Adrenal gland (tissue), 9 donors: ENCODE measurements at regions not wholly inside any gene's neighbourhood (a gene's known extent, or its start where the extent isn't known, plus 50 kb on each side); places are given as distances from the start of the nearest gene placed in this dataset.

ENCODE experiments used
- DNase-seq, 7 donors: peaks; one replicate each; pipeline ENCODE4 v3.0.0-alpha.2; 2019 to 2020
- H3K27ac ChIP-seq, 5 donors: fragments of 200-600 bp; sonication (generic) in 4 of 5; 1 replicate in 3 of 5; 2 replicates in 2 of 5; pipeline versions ENCODE4 v1.5.1 to v1.8.0; 2016 to 2020; ENCODE audit warnings: mild to moderate bottlenecking in 1 of 5
- H3K27me3 ChIP-seq: fragments of 200-600 bp; 2 replicates; pipeline ENCODE4 v1.8.0; 2021
- H3K36me3 ChIP-seq, 2 donors: fragments of 200-600 bp; replicated peaks in 1 of 2; 1 replicate in 1 of 2; 2 replicates in 1 of 2; pipeline versions ENCODE4 v1.5.1 to v1.8.0; 2018 to 2022
- H3K4me1 ChIP-seq, 2 donors: fragments of 200-600 bp; replicated peaks in 1 of 2; 1 replicate in 1 of 2; 2 replicates in 1 of 2; pipeline versions ENCODE4 v1.5.1 to v1.8.0; 2018 to 2021
- H3K4me3 ChIP-seq, 4 donors: fragments of 200-600 bp; sonication (generic) in 3 of 4; one replicate each; pipeline ENCODE4 v1.5.1; 2016 to 2018
- H3K9me3 ChIP-seq, 3 donors: fragments of 200-600 bp; sonication (generic) in 1 of 3; replicated peaks in 1 of 3; 1 replicate in 2 of 3; 2 replicates in 1 of 3; pipeline versions ENCODE4 v1.5.1 to v1.8.0; 2016 to 2021
- CTCF ChIP-seq, 6 experiments: fragments of 450-650 bp in 4 of 6; fragments of 200-600 bp in 2 of 6; sonication (generic) in 1 of 6; IDR thresholded peaks; 1 replicate in 5 of 6; 2 replicates in 1 of 6; pipeline versions ENCODE4 v1.5.1 to v1.8.0; 2016 to 2021; ENCODE audit warnings: antibody characterized with exemption in 6 of 6, mild to moderate bottlenecking in 2 of 6, moderate library complexity in 1 of 6
- POLR2A ChIP-seq, 2 donors: fragments of 450-650 bp; IDR thresholded peaks; one replicate each; pipeline ENCODE4 v1.6.1; 2017; ENCODE audit warnings: antibody characterized with exemption in 2 of 2, mild to moderate bottlenecking in 2 of 2, moderate library complexity in 1 of 2
- WGBS, 4 donors: extraction: QIAGEN DNeasy Blood & Tissue Kit in 2 of 4; methylation state at CpG; one replicate each; pipeline versions ENCODE4 v1.1.5 to v1.1.7; 2013 to 2017; 5-methylcytosine and 5-hydroxymethylcytosine counted together
- intact Hi-C, 2 donors: fragments of 100-400 bp; cut with DNase I; formaldehyde crosslinking; loops; one replicate each; pipeline versions ENCODE4 v1.14.1 to v1.15.0; 2022 to 2023
- donor health status: healthy with polysubstance abuse.
- donor health status: Bipolar disorder and iron deficiency.
- donor health status: DM: yes; HTN: yes; CAD: no.
- donor health status: DM: no; HTN: no; CAD: no.
- donor health status: DM: no; HTN: no; CAD: no.

GRCh38 chr13:39968646-39969475 lies 313.4 kb downstream of the COG6 start:
- intact Hi-C loops = no loop called here
- no peaks in the 10 kb centered on the region for H3K27me3 ChIP-seq
- no peaks in the 10 kb centered on the region for H3K4me1 ChIP-seq
- no peaks in the 10 kb centered on the region for H3K36me3 ChIP-seq
- DNase-seq = no peak
- no peak for TF ChIP-seq POLR2A (IDR thresholded peaks at IDR 0.05)
- no peak for TF ChIP-seq CTCF (IDR thresholded peaks at IDR 0.05)
- H3K9me3 ChIP-seq = no peaks in the 10 kb centered on the region
- H3K27ac ChIP-seq = no peak overlapping the region
- WGBS, 4 donors = 67 to 82% (median 80%) methylated on average over 6 of the region's 6 CpGs
- H3K4me3 ChIP-seq = no peak overlapping the region

- intact Hi-C loops = no loop called here
- Histone ChIP-seq H3K27me3 (no peaks in the 10 kb centered on the region), H3K4me1 (no peaks in the 10 kb centered on the region), H3K27ac (no peak overlapping the region), H3K9me3 (no peaks in the 10 kb centered on the region), H3K4me3 (no peak overlapping the region), H3K36me3 (no peaks in the 10 kb centered on the region)
- TF ChIP-seq POLR2A (IDR thresholded peaks at IDR 0.05) (no peak), CTCF (IDR thresholded peaks at IDR 0.05) (no peak)
- WGBS, 4 donors = 76 to 87% (median 82%) methylated on average over 6 of the region's 6 CpGs
- DNase-seq = no peak
These were observed 314.9 kb downstream of the COG6 start for GRCh38 chr13:39970177-39970846.

- TF ChIP-seq CTCF (IDR thresholded peaks at IDR 0.05) = no peak
- TF ChIP-seq POLR2A (IDR thresholded peaks at IDR 0.05) = no peak
- no peak for DNase-seq
- intact Hi-C loops = no loop called here
- no peaks in the 10 kb centered on the region for H3K4me1 ChIP-seq
- no peaks in the 10 kb centered on the region for H3K36me3 ChIP-seq
- H3K27ac ChIP-seq = no peak overlapping the region
- H3K27me3 ChIP-seq = no peaks in the 10 kb centered on the region
- WGBS, 4 donors = 78 to 92% (median 89%) methylated on average over 3 of the region's 3 CpGs
- H3K9me3 ChIP-seq = no peaks in the 10 kb centered on the region
- H3K4me3 ChIP-seq = no peak overlapping the region
These were observed 316.1 kb downstream of the COG6 start for GRCh38 chr13:39971526-39971925.

GRCh38 chr13:39976481-39976880 lies 321.0 kb downstream of the COG6 start:
- no peak for DNase-seq
- Histone ChIP-seq H3K36me3 (no peaks in the 10 kb centered on the region), H3K4me3 (no peak overlapping the region), H3K9me3 (no peaks in the 10 kb centered on the region), H3K27me3 (no peaks in the 10 kb centered on the region), H3K27ac (no peak overlapping the region), H3K4me1 (no peaks in the 10 kb centered on the region)
- TF ChIP-seq CTCF (IDR thresholded peaks at IDR 0.05) = no peak
- no peak for TF ChIP-seq POLR2A (IDR thresholded peaks at IDR 0.05)
- intact Hi-C loops = no loop called here
- WGBS, 4 donors = 82 to 88% (median 83%) methylated on average over 6 of the region's 6 CpGs
